Medulla oblongata (tissue), 1 donor: ENCODE measurements at regions not wholly inside any gene's neighbourhood (a gene's known extent, or its start where the extent isn't known, plus 50 kb on each side); places are given as distances from the start of the nearest gene placed in this dataset.
"Not testable (repeated sequence)": the region's sequence is repeated elsewhere in the genome, so short reads cannot be mapped to it uniquely, and the experiment has no call there.

ENCODE experiments used
- DNase-seq: peaks from one replicate; pipeline ENCODE4 v3.0.0-alpha.2; 2015; ENCODE audit errors: extremely low spot score

DNA sequence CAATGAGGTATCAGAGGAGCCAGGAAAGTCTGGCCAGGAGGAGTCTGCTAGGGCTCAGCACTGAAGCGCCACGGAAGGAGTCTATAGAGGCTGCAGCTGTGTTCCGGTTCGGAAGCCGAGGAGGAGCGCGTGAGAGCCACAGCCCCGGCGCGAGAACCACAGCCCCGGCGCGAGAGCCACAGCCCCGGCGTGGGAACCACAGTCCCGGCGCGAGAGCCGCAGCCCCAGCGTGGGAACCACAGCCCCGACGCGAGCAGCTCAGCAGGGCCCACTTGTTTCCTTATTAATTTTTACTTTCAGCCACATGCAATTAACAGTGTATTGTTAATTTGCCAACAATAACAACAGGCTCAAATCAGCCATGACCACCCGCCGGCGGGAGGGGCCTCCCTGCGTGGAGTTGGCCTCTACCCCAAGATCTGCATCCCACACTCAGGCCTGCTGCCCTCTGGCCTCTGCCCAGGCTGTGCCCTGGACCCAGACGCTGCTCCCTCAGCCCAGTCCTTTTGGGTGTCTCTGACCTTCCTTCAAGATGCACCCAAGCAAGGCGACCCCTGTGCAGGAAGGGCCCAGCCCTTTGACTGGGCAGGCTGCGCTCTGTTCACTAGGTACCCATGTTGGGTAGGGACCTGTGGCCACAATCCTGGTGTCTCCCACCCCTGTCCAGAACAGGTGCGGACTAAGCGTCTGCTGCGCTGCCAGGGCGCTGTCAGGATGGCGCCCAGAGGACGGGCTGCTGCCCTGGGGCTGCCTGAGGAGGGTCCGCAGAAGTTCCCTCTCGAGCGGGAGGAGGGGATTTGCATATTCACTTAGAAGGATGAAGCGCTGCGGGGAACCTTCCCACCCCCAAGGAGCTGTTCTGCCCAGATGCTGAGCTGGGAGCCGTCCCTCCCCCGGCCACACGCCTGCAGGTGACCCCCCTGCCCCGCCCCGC is 113.8 kb downstream of the ADRA2C start:
- DNase-seq = no peak

DNA sequence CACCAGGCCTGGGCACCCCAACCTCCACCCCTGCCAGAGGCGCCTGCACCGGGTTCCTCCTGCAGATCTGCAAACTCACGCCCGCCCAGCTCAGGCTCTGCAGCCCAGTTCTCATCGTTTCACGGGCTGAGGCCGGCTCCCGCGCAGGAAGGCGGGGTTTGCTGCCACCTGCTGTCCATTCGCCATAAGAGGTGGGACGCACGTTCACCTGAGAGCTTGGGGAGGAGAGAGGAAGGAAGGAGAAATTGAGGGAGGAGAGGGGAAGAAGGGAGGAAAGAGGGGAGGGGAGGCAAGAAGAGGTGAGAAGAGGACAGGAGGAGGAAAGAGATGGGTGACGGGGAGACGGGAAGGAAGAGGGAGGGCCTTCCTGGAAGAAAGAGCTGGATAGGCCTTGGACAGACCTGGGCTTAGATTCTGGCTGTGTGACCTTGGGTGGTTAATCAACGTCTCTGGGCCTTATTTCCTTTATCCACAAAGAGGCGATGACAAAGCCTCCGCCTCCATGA is 114.5 kb downstream of the ADRA2C start:
- DNase-seq = peak; percentile 58

DNA sequence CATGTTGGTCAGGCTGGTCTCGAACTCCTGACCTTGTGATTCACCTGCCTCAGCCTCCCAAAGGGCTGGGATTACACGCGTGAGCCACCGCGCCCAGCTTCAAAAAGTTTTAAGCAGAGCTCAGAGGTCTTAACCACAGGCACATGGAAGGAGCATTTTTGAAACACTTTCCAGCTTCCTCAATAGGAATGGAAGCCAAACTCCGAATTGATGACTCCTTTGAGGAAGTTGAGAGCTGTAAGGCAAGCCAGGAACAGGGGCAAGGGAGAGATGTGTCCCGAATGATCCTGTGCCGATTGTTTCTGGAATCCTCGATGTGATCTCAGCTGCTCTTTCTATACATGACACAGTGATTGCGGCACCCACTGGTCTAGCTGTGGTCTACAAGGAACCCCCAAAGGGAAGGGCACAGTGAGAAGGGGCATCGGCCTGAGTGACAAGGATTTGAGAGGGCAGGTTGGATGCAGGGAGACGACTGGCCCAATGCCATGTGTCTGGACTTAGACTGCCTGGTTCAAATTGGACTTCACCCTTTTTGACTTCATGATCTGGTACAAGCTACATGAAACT is 116.2 kb downstream of the ADRA2C start:
- DNase-seq = not testable (repeated sequence)

DNA sequence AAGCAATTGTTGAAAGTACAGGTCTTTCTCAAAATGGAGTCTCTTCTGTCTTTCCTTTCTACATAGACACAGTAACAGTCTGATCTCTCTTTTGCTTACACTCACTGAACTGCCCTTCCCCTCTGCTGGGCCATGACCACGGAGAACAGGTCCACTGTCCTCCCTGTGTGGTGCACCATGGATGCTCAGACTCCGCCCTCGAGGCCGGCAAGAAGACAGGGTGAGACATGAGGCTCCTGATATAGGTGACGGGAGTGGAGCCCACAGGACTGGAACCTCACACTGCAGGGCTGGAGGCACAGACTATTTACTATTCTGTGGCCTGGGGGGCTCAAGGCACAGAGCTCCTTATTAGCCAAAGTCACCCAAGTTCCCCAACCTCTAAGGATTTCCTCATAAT is 118.1 kb downstream of the ADRA2C start:
- not testable (repeated sequence) for DNase-seq

GRCh38 chr4:3893590-3893989 is 127.4 kb downstream of the ADRA2C start:
- not testable (repeated sequence) for DNase-seq

GRCh38 chr4:3894086-3894959 is 128.1 kb downstream of the ADRA2C start:
- DNase-seq = not testable (repeated sequence)

GRCh38 chr4:3896441-3896840 is 130.3 kb downstream of the ADRA2C start:
- DNase-seq = no peak

- not testable (repeated sequence) for DNase-seq
Measured at GRCh38 chr4:3896871-3897578, 130.8 kb downstream of the ADRA2C start.

DNA sequence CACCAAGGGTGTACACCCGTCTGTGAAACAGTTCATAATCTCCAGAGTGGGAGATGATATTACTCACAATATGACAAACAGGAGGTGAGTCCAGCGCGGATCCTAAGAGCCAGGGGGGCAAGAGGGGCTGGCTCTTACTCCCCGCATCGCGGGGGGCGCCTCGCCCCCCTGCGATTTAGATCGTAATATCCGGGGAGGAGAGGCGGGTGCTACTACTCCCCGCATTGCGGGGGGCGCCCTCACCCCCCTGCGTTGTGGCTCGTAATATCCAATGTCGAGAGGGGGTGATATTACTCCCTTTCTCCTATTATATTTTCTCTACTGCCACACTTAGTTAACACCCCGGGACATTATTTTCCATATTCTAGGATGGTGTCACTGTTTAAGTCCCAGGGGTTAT is 131.9 kb downstream of the ADRA2C start:
- no peak for DNase-seq

DNA sequence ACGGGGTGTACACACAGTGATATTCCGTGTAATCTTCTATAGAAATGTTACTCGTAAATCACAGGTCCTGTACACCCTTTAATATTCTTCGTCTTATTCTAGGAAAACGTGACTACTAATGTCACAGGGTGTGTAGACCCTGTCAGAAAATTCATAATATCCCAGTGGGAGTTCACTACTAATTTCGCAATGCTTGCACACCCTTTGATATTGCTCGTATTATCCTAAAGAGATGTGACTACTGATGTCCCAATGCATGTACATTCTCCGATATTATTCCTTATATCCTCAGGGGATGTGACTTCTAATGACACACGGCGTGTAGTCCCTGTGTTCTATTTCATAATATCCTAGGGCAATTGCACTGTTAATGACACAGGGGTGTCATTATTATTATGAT is 132.7 kb downstream of the ADRA2C start:
- DNase-seq = not testable (repeated sequence)

DNA sequence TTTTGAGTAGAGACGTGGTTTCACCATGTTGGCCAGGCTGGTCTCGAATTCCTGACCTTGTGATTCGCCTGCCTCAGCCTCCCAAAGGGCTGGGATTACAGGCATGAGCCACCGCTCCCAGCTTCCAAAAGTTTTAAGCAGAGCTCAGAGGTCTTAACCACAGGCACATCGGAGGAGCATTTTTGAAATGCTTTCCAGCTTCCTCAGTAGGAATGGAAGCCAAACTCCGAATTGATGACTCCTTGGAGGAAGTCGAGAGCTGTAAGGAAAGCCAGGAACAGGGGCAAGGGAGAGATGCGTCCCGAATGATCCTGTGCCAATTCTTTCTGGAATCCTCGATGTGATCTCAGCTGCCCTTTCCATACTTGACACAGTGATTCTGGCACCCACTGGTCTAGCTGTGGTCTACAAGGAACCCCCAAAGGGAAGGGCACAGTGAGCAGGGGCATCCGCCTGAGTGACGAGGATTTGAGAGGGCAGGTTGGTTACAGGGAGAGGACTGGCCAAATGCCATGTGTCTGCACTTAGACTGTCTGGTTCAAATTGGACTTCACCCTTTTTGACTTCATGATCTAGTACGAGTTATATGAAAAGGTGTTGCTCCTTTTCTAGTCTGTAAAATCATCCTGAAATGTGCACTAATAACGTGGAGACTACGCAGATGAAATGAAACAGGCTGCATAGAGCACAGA is 138.2 kb downstream of the ADRA2C start:
- DNase-seq = not testable (repeated sequence)

DNA sequence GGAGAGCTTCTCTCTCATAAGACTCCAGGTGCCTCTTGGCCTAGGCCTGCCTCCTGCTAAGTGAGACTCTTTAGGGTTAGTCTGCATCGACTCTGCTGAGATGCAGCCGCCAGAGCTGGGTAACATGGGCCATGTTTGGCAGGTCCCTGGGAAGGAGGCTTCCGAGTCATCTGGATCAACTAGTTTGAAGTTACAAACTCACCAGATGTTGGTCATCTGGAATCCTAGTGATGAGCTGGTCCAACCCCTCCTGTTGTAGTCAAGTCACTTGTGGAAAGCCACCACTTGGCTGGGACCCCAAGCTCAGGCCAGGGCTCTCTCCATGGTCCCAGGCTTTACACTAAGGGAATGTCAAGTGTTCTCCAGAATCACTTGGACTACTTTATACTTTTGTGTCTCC is 143.4 kb downstream of the ADRA2C start:
- DNase-seq = not testable (repeated sequence)

- not testable (repeated sequence) for DNase-seq
Measured at GRCh38 chr4:3910161-3910950, 144.2 kb downstream of the ADRA2C start.

DNA sequence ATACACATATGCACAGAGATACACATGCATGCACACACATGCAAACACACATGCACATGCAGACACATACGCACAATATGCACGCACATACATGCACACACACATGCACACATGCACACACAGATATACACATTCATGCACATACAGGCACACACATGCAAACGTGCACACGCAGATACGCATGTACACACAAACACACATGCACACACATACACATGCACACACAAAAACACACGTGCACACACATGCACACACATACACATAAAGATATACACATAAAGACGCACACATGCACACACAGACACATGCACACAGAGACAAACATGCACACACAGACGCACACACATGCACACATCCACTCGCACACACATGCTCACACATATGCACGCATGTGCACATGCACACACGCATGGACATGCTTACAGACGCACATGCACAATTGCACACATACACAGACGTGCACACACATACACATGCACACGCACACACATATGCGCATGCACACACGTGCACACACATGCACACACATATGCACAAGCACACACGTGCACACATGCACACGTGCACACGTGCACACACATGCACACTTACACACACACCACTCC is 145.2 kb downstream of the ADRA2C start:
- DNase-seq = no peak

GRCh38 chr4:3914511-3914910 is 148.3 kb downstream of the ADRA2C start:
- peak; percentile 8 for DNase-seq

DNA sequence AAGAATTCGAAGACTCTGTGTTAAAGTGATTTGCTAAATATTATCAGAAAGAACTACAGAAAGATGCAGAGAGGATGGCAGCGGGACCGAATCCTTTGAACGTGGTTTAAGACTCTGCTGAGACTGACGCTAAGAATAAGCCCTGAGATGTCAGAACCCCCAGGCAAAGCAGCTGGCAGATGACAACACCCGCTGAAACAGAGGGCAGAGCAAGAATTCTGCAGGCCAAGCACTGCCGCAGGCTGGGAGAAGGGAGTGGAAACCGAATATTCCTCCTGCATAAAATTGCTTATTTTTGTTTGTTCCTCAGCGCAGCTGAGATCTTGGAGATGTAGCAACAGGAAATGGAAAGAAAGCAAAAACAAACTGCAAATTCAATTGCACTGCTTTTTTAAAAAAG is 153.3 kb downstream of the ADRA2C start:
- DNase-seq = not testable (repeated sequence)

DNA sequence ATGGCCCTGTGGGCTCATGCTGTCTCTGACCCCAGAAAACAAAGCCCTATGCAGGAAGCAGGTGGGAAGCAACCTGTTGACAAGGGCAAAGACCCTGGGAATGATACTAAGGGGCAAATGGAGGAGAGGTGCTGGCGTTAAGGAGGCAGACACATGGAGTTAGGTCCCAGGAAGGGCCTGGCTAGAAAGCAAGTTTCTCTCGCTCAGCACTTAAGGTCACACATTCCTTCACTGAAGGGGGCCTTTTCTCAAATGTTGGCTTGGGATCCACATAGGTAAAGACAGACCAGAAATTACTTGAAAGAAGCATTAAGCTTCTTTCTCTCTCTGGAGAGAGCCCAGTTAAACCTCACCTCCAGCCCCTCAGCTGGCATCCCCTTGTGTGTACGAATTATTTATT is 155.7 kb downstream of the ADRA2C start:
- DNase-seq = not testable (repeated sequence)

DNA sequence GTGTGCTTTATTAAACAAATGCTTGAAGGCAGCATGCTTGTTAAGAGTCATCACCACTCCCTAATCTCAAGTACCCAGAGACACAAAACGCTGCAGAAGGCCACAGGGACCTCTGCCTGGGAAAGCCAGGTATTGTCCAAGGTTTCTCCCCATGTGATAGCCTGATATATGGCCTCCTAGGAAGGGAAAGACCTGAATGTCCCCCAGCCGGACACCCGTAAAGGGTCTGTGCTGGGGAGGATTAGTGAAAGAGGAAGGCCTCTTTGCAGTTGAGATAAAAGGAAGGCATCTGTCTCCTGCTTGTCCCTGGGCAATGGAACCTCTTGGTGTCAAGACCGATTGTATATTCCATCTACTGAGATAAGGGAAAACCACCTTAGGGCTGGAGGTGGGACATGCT is 159.7 kb downstream of the ADRA2C start:
- DNase-seq = not testable (repeated sequence)

DNA sequence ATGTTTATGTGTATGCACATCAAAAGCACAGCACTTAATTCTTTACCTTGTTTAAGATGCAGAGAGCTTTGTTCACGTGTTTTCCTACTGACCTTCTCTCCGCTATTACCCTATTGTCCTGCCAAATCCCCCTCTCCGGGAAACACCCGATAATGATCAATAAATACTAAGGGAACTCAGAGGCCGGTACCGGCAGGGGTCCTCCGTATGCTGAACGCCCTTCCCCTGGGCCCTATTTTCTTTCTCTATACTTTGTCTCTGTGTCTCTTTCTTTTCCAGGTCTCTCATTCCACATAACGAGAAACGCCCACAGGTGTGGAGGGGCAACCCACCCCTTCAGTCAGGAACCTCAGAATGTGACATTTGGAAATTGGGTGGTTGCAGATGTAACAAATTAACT is 160.1 kb downstream of the ADRA2C start:
- DNase-seq = not testable (repeated sequence)
